HepG2 (cell line): ENCODE measurements at regions not wholly inside any gene's neighbourhood (a gene's known extent, or its start where the extent isn't known, plus 50 kb on each side); places are given as distances from the start of the nearest gene placed in this dataset.

Experiments used
- ATAC-seq: fragments of 200-7000 bp; cut with Tn5 transposase; 3 replicates; pipeline ENCODE4 v1.9.1; 2020; ENCODE audit warnings: mild to moderate bottlenecking, moderate library complexity
- BruUV-seq: library from RNA; stranded (reverse); fragments of 400-500 nt; replicated peaks from 2 replicates; lab custom pipeline; 2021; lab: Mats Ljungman, UMichigan
- CTCF ChIA-PET: fragments of 300-600 bp; formaldehyde crosslinking; extraction: SDS; loops from one replicate; lab custom pipeline; 2021; ENCODE audit warnings: low total read pairs, inconsistent platforms, low intra/inter-chr PET ratio; lab: Yijun Ruan, JAX
- POLR2A ChIA-PET: fragments of 350-600 bp; sonication (Branson Sonifier 250); formaldehyde crosslinking; loops from one replicate; lab custom pipeline; 2020; ENCODE audit warnings: antibody characterized with exemption, inconsistent platforms; lab: Yijun Ruan, JAX
- DNase-seq: peaks from one replicate; pipeline ENCODE4 v3.0.0-alpha.2; 2015; ENCODE audit warnings: low spot score
- FAIRE-seq: peaks from 3 replicates; lab custom pipeline; 2011; peaks lifted over from hg19 to GRCh38; lab: Jason Lieb, UNC
- H2AFZ ChIP-seq: one replicate; pipeline ENCODE4 v1.6.1; 2011; ENCODE audit warnings: low read length, inconsistent platforms
- H3K27ac ChIP-seq: fragments of 300-600 bp; 3 replicates; pipeline ENCODE4 v1.8.0; 2011; ENCODE audit warnings: mixed run types, mild to moderate bottlenecking, mixed read lengths, low read length, inconsistent platforms; ENCODE audit not compliant: insufficient read depth; ENCODE audit errors: extremely low read length
- H3K27me3 ChIP-seq, 2 experiments: fragments of 200-600 bp in 1 of 2; 2 replicates in 1 of 2; 3 replicates in 1 of 2; pipeline versions ENCODE4 v1.6.0 to v1.8.0; 2011; ENCODE audit warnings: low read length in 2 of 2, mild to moderate bottlenecking in 2 of 2, moderate library complexity in 2 of 2, inconsistent platforms in 1 of 2; ENCODE audit not compliant: insufficient read depth in 2 of 2, control insufficient read depth in 1 of 2
- H3K36me3 ChIP-seq, 2 experiments: fragments of 200-600 bp in 1 of 2; replicated peaks in 1 of 2; 2 replicates in 1 of 2; 3 replicates in 1 of 2; pipeline versions ENCODE4 v1.5.1 to v1.8.0; 2011; ENCODE audit warnings: low read length in 2 of 2, inconsistent platforms in 1 of 2; ENCODE audit not compliant: insufficient read depth in 2 of 2, control insufficient read depth in 1 of 2
- H3K4me1 ChIP-seq: 2 replicates; pipeline ENCODE4 v1.5.1; 2012; ENCODE audit warnings: low read length, inconsistent platforms; ENCODE audit not compliant: insufficient read depth
- H3K4me2 ChIP-seq: 2 replicates; pipeline ENCODE4 v1.6.0; 2011; ENCODE audit warnings: low read depth, low read length, inconsistent platforms
- H3K4me3 ChIP-seq, 3 experiments: fragments of 200-600 bp in 1 of 3; sonication (generic), shearing (Covaris generic) in 1 of 3; replicated peaks in 1 of 3; 2 replicates each; pipeline ENCODE4 v1.5.1; 2011 to 2016; ENCODE audit warnings: low read length in 3 of 3, inconsistent platforms in 2 of 3, low read depth in 2 of 3, mild to moderate bottlenecking in 2 of 3, control low read depth in 1 of 3, mixed read lengths in 1 of 3; ENCODE audit not compliant: insufficient read depth in 1 of 3
- H3K79me2 ChIP-seq: one replicate; pipeline ENCODE4 v1.6.1; 2011; ENCODE audit warnings: low read length, inconsistent platforms; ENCODE audit not compliant: insufficient read depth
- H3K9ac ChIP-seq: 2 replicates; pipeline ENCODE4 v1.6.0; 2011; ENCODE audit warnings: mild to moderate bottlenecking, low read depth, low read length, inconsistent platforms; ENCODE audit not compliant: insufficient read depth
- H3K9me3 ChIP-seq: 2 replicates; pipeline ENCODE4 v1.5.1; 2012; ENCODE audit warnings: mild to moderate bottlenecking, low read length
- H4K20me1 ChIP-seq: 2 replicates; pipeline ENCODE4 v1.6.0; 2011; ENCODE audit warnings: inconsistent platforms, mild to moderate bottlenecking, low read length, moderate library complexity; ENCODE audit not compliant: insufficient read depth
- CENPBD1 ChIP-seq: sonication (generic); formaldehyde crosslinking; IDR thresholded peaks from 2 replicates; pipeline ENCODE4 v1.8.0; 2022; ENCODE audit warnings: missing genetic modification reagents, low read depth, mild to moderate bottlenecking, borderline replicate concordance
- FOXP1 ChIP-seq, 2 experiments: fragments of 450-650 bp in 1 of 2; IDR thresholded peaks; 2 replicates each; pipeline ENCODE4 v1.6.1; 2017 to 2018; ENCODE audit warnings: antibody characterized with exemption in 1 of 2
- IRX3 ChIP-seq: sonication (generic); formaldehyde crosslinking; IDR thresholded peaks from 2 replicates; pipeline ENCODE4 v1.8.1; 2023; ENCODE audit warnings: mild to moderate bottlenecking, low read depth, missing genetic modification reagents, borderline replicate concordance
- MEIS1 ChIP-seq: sonication (generic); formaldehyde crosslinking; IDR thresholded peaks from 2 replicates; pipeline ENCODE4 v1.9.0; 2021; ENCODE audit warnings: mild to moderate bottlenecking, missing genetic modification reagents, moderate library complexity, borderline replicate concordance
- MXD4 ChIP-seq: IDR thresholded peaks from 2 replicates; pipeline ENCODE4 v1.6.1; 2016; ENCODE audit warnings: mild to moderate bottlenecking, missing biosample characterization, missing genetic modification reagents
- SAP130 ChIP-seq: IDR thresholded peaks from 2 replicates; pipeline ENCODE4 v1.6.1; 2016; ENCODE audit warnings: low read depth
- SATB2 ChIP-seq: sonication (generic); formaldehyde crosslinking; IDR thresholded peaks from 2 replicates; pipeline ENCODE4 v1.5.0; 2020; ENCODE audit warnings: missing genetic modification reagents
- SRSF1 ChIP-seq: fragments of 200-400 bp; formaldehyde crosslinking; optimal IDR thresholded peaks from 2 replicates; pipeline ENCODE3; 2017; ENCODE audit warnings: mild to moderate bottlenecking, low read depth, low read length, moderate library complexity
- THAP9 ChIP-seq: sonication (generic); formaldehyde crosslinking; IDR thresholded peaks from 2 replicates; pipeline ENCODE4; 2020; ENCODE audit warnings: missing genetic modification reagents, mild to moderate bottlenecking, borderline replicate concordance
- TIGD3 ChIP-seq: sonication (generic); formaldehyde crosslinking; IDR thresholded peaks from 2 replicates; pipeline ENCODE4 v1.5.1; 2020; ENCODE audit warnings: mild to moderate bottlenecking, missing genetic modification reagents, borderline replicate concordance
- ZNF547 ChIP-seq: sonication (generic); formaldehyde crosslinking; IDR thresholded peaks from 2 replicates; pipeline ENCODE4 v1.5.1; 2020; ENCODE audit warnings: mild to moderate bottlenecking, missing genetic modification reagents
- ZNF549 ChIP-seq: sonication (generic); formaldehyde crosslinking; IDR thresholded peaks from 2 replicates; pipeline ENCODE4 v1.5.0; 2020; ENCODE audit warnings: missing genetic modification reagents
- ZNF772 ChIP-seq: sonication (generic); formaldehyde crosslinking; IDR thresholded peaks from 2 replicates; pipeline ENCODE4 v1.5.0; 2020; ENCODE audit warnings: mild to moderate bottlenecking, missing genetic modification reagents
- ZXDC ChIP-seq: sonication (generic); formaldehyde crosslinking; IDR thresholded peaks from 2 replicates; pipeline ENCODE4 v1.5.0; 2020; ENCODE audit warnings: mild to moderate bottlenecking, missing genetic modification reagents
- WGBS: methylation state at CpG from one replicate; pipeline ENCODE4 v1.1.6; 2017; ENCODE audit warnings: low lambda C conversion rate; 5-methylcytosine and 5-hydroxymethylcytosine counted together
- in situ Hi-C: cut with HindIII; loops from 2 replicates; pipeline ENCODE4 v1.10.0; 2017; ENCODE audit warnings: low pct_unique_long_range_greater_than_20kb; ENCODE audit not compliant: extremely low pct_ligation_motif_present
- intact Hi-C: fragments of 100-400 bp; cut with micrococcal nuclease; formaldehyde crosslinking; loops from one replicate; pipeline ENCODE4 v1.10.0; 2022; ENCODE audit not compliant: unreplicated experiment

- TF ChIP-seq TIGD3 (CRISPR knock-in tag) (no peak), ZXDC (CRISPR knock-in tag) (no peak), ZNF549 (CRISPR knock-in tag) (no peak)
Observed at GRCh38 chr5:61808091-61808490, 476.0 kb downstream of the ZSWIM6 start (continued).

GRCh38 chr5:61808909-61809308 is 476.9 kb downstream of the ZSWIM6 start:
- H4K20me1 ChIP-seq = no peaks in the 10 kb centered on the region
- H3K9ac ChIP-seq = no peak overlapping the region
- H3K4me2 ChIP-seq = no peak overlapping the region
- no peak overlapping the region for H3K4me3 ChIP-seq
- no peaks in the 10 kb centered on the region for H3K27me3 ChIP-seq
- TF ChIP-seq THAP9 (CRISPR knock-in tag) = no peak
- no peak for TF ChIP-seq CENPBD1 (CRISPR knock-in tag)
- TF ChIP-seq MXD4 (CRISPR knock-in tag) = no peak
- TF ChIP-seq ZNF772 (CRISPR knock-in tag) = no peak
- no peak for TF ChIP-seq MEIS1 (CRISPR knock-in tag)
- no peak for TF ChIP-seq SRSF1
- TF ChIP-seq SAP130 (CRISPR knock-in tag) = no peak
- no peak for TF ChIP-seq FOXP1 (IDR thresholded peaks at IDR 0.05)
- TF ChIP-seq FOXP1 (CRISPR knock-in tag; IDR thresholded peaks at IDR 0.05) = no peak
- no peak for TF ChIP-seq ZNF547
- TF ChIP-seq IRX3 = no peak
- TF ChIP-seq SATB2 (CRISPR knock-in tag) = no peak
- TF ChIP-seq, all 625 proteins: peak for 0
- FAIRE-seq (no peak), ATAC-seq (no peak), DNase-seq (no peak)
- Histone ChIP-seq H3K27ac (no peak overlapping the region), H2AFZ (no peak overlapping the region), H3K79me2 (no peaks in the 10 kb centered on the region), H3K9me3 (no peaks in the 10 kb centered on the region), H3K36me3 (no peaks in the 10 kb centered on the region), H3K4me1 (no peaks in the 10 kb centered on the region)
- POLR2A ChIA-PET = no interaction called here
- in situ Hi-C loops = no loop called here
- CTCF ChIA-PET = no interaction called here
- 48% methylated on average over 9 of the region's 9 CpGs for WGBS
- no TSS peak for BruUV-seq
- intact Hi-C loops = no loop called here
